Neural crest cell (in vitro differentiated cells): ENCODE measurements at regions not wholly inside any gene's neighbourhood (a gene's known extent, or its start where the extent isn't known, plus 50 kb on each side); places are given as distances from the start of the nearest gene placed in this dataset.

Experiments used
- DNase-seq: peaks from one replicate; pipeline ENCODE4 v3.0.0; 2021; ENCODE audit warnings: low read depth, mixed read lengths, low spot score
- H3K27ac Mint-ChIP-seq: one replicate; pipeline ENCODE4 v1.8.0; 2021; ENCODE audit warnings: mild to moderate bottlenecking, mixed read lengths; ENCODE audit not compliant: unreplicated experiment
- H3K27me3 Mint-ChIP-seq: 2 replicates; pipeline ENCODE4 v1.8.0; 2021; ENCODE audit warnings: low read depth, mild to moderate bottlenecking, mixed read lengths
- H3K36me3 Mint-ChIP-seq: 2 replicates; pipeline ENCODE4 v1.8.0; 2021; ENCODE audit warnings: low read depth, mild to moderate bottlenecking, mixed read lengths
- H3K4me1 Mint-ChIP-seq: 2 replicates; pipeline ENCODE4 v1.8.0; 2021; ENCODE audit warnings: mixed read lengths
- H3K4me3 Mint-ChIP-seq: one replicate; pipeline ENCODE4 v1.8.0; 2021; ENCODE audit warnings: mild to moderate bottlenecking, mixed read lengths
- H3K9me3 Mint-ChIP-seq: 2 replicates; pipeline ENCODE4 v1.8.0; 2021; ENCODE audit warnings: mixed read lengths
- TF ChIP-seq, protein P1 (sequence below): fragments of 200-600 bp; sonication (generic); conservative IDR thresholded peaks from 2 replicates; pipeline ENCODE4 v1.5.0; 2021; ENCODE audit warnings: antibody characterized with exemption, mild to moderate bottlenecking

DNA sequence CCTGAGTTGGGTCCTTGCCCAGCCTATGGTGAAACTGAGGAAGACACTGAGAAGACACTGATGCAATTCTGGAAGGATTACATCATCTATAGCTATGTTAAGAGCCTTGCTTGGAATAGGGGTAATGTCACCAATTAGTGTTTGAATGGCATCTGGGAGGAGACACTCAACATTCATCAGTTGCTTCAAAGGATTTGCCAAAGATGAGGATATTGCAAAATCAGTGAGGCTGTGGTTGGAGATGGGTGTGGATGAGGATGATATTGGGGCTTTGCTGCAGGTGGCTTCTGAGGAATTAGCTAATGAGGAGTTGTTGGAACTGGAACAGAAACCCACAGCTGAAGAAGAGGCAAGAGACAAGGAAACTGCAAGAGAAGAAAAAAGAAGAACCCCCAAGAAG is 146.7 kb upstream of the SP4 start:
- no peak for DNase-seq
- no peaks in the 10 kb centered on the region for H3K27me3 Mint-ChIP-seq
- H3K4me1 Mint-ChIP-seq = no peaks in the 10 kb centered on the region
- H3K9me3 Mint-ChIP-seq = peaks cover 10% of the 10 kb centered on the region
- H3K27ac Mint-ChIP-seq = no peak overlapping the region
- H3K36me3 Mint-ChIP-seq = no peaks in the 10 kb centered on the region
- H3K4me3 Mint-ChIP-seq = no peak overlapping the region
- TF ChIP-seq, protein P1, sequence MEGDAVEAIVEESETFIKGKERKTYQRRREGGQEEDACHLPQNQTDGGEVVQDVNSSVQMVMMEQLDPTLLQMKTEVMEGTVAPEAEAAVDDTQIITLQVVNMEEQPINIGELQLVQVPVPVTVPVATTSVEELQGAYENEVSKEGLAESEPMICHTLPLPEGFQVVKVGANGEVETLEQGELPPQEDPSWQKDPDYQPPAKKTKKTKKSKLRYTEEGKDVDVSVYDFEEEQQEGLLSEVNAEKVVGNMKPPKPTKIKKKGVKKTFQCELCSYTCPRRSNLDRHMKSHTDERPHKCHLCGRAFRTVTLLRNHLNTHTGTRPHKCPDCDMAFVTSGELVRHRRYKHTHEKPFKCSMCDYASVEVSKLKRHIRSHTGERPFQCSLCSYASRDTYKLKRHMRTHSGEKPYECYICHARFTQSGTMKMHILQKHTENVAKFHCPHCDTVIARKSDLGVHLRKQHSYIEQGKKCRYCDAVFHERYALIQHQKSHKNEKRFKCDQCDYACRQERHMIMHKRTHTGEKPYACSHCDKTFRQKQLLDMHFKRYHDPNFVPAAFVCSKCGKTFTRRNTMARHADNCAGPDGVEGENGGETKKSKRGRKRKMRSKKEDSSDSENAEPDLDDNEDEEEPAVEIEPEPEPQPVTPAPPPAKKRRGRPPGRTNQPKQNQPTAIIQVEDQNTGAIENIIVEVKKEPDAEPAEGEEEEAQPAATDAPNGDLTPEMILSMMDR = no peak

DNA sequence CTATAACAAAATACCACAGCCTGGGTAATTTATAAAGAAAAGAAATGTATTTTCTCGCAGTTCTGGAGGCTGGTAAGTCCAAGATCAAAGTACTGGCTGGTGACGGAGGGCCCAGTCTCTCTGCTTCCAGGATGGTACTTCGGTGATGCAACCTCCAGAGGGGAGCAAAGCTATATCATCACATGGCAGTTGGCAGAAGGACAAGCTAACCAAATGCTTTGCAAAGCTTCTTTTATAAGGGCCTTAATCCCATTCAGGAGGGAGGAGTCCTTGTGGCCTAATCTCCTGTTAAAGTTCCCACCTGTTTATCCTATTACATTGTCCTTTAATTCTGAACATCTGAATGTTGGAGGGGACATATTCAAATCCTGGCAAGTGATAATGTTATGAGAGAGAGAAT is 134.1 kb upstream of the SP4 start:
- no peak overlapping the region for H3K4me3 Mint-ChIP-seq
- H3K36me3 Mint-ChIP-seq = no peaks in the 10 kb centered on the region
- no peak overlapping the region for H3K27ac Mint-ChIP-seq
- no peaks in the 10 kb centered on the region for H3K9me3 Mint-ChIP-seq
- no peaks in the 10 kb centered on the region for H3K4me1 Mint-ChIP-seq
- H3K27me3 Mint-ChIP-seq = no peaks in the 10 kb centered on the region
- TF ChIP-seq, protein P1 = no peak
- DNase-seq = no peak

DNA sequence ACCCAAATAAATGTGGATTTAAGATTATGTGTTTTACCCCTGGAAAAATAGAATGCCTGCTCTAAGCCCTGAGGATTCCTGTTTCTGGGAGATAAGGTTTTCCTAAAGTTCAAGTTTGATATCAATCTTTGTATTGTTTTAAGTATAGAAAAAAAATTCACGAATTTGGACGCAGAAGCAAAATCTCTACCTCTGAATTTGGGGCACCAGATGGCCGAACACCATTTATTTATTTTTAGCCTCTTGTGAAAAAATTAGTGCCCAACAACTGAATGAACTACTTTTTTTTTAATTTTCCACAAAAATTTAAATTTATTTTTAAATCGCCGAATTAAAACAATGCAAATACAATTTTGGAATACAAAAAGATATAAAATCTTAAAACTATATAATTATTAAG is 128.1 kb upstream of the SP4 start:
- DNase-seq = no peak
- H3K27ac Mint-ChIP-seq = no peak overlapping the region
- no peaks in the 10 kb centered on the region for H3K36me3 Mint-ChIP-seq
- TF ChIP-seq, protein P1 = no peak
- H3K4me1 Mint-ChIP-seq = peaks cover 4% of the 10 kb centered on the region
- no peaks in the 10 kb centered on the region for H3K9me3 Mint-ChIP-seq
- no peak overlapping the region for H3K4me3 Mint-ChIP-seq
- H3K27me3 Mint-ChIP-seq = no peaks in the 10 kb centered on the region

DNA sequence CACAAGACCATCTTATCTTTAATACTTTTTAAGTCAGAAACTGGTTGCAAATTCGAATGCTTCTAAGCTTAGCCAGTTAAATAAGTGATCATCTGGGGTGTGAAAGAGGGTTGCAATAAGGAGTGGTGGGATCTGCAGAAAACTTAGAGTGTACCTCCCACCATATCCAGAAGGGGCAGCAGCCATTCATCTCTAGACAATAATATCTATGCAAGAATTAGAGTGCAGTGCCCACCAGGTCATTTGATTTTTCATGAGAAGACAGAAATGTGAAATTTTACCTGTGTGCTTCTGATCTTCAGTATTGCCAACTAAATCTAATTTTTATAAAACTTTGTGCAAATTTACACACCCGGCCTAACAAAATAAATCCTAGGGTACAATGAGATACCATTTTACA is 127.2 kb upstream of the SP4 start:
- Mint-ChIP-seq H3K4me1 (peaks cover 7% of the 10 kb centered on the region), H3K27ac (no peak overlapping the region), H3K9me3 (no peaks in the 10 kb centered on the region), H3K27me3 (no peaks in the 10 kb centered on the region), H3K36me3 (no peaks in the 10 kb centered on the region), H3K4me3 (no peak overlapping the region)
- no peak for DNase-seq
- TF ChIP-seq, protein P1 = peak; percentile 47

DNA sequence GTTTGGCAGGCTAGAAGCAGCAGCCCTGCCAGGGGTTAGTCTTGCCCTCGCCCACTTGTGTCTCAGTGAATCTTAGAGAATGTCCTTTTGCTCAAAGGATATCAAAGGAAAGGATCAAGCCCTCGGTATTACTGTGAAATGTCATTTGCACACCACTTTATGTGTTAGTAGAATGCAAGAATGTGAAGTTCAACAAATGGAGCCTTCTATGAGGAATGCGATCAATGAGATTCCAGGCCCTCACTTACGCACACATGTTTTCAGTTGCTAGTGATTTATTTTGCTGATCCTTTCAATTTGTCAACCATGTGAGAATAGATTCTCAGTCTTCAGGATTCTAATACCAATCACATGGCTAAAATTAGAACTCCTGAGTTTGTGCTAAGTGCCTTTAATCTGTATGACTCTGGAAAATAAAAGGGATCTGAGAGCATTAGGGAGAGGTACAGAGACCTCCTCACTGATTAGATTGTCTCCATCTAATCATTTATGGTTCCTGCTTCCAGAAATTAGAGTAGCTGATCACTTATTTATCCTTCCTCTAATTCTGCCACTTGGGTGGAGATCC is 123.0 kb upstream of the SP4 start:
- DNase-seq = no peak
- H3K4me1 Mint-ChIP-seq = peaks cover 7% of the 10 kb centered on the region
- TF ChIP-seq, protein P1 = no peak
- no peaks in the 10 kb centered on the region for H3K27me3 Mint-ChIP-seq
- peaks cover 11% of the 10 kb centered on the region for H3K36me3 Mint-ChIP-seq
- H3K4me3 Mint-ChIP-seq = no peak overlapping the region
- peaks cover 12% of the 10 kb centered on the region for H3K9me3 Mint-ChIP-seq
- peak overlapping the region; percentile 20 for H3K27ac Mint-ChIP-seq
